WTC11 (cell line): ENCODE measurements at regions not wholly inside any gene's neighbourhood (a gene's known extent, or its start where the extent isn't known, plus 50 kb on each side); places are given as distances from the start of the nearest gene placed in this dataset.

Experiments used
- ATAC-seq: fragments of 200-7000 bp; cut with Tn5 transposase; 2 replicates; pipeline ENCODE4 v1.10.0; 2021; ENCODE audit warnings: mild to moderate bottlenecking, moderate library complexity
- CTCF ChIA-PET: fragments of 300-600 bp; sonication (Branson Sonifier 250); formaldehyde crosslinking; loops from one replicate; lab custom pipeline; 2021; ENCODE audit warnings: antibody characterized with exemption; lab: Charles Lee
- POLR2A ChIA-PET: fragments of 350-600 bp; sonication (Branson Sonifier 250); formaldehyde crosslinking; loops from one replicate; lab custom pipeline; 2021; ENCODE audit warnings: antibody characterized with exemption; lab: Charles Lee
- DNase-seq: peaks from one replicate; pipeline ENCODE4 v3.0.0; 2021; ENCODE audit warnings: low spot score
- H3K27ac Mint-ChIP-seq: 2 replicates; pipeline ENCODE4 v1.8.0; 2021; ENCODE audit warnings: mixed read lengths
- H3K27me3 Mint-ChIP-seq: 2 replicates; pipeline ENCODE4 v1.8.0; 2021; ENCODE audit warnings: low read depth, mild to moderate bottlenecking, moderate library complexity, mixed read lengths
- H3K36me3 Mint-ChIP-seq: 2 replicates; pipeline ENCODE4 v1.8.0; 2021; ENCODE audit warnings: mixed read lengths
- H3K4me1 Mint-ChIP-seq: 2 replicates; pipeline ENCODE4 v1.8.0; 2022; ENCODE audit warnings: mixed read lengths
- H3K4me3 Mint-ChIP-seq: 2 replicates; pipeline ENCODE4 v1.8.0; 2021; ENCODE audit warnings: mild to moderate bottlenecking, moderate library complexity, mixed read lengths
- H3K9me3 Mint-ChIP-seq: 2 replicates; pipeline ENCODE4 v1.8.0; 2021; ENCODE audit warnings: mixed read lengths
- ATF3 ChIP-seq: sonication (generic); formaldehyde crosslinking; conservative IDR thresholded peaks from 2 replicates; pipeline ENCODE4 v1.8.1; 2022; ENCODE audit warnings: mild to moderate bottlenecking, missing genetic modification reagents
- EMX1 ChIP-seq: fragments of 250-450 bp; sonication (Bioruptor Pico); IDR thresholded peaks from 2 replicates; pipeline ENCODE4 v1.8.0; 2021; ENCODE audit warnings: mild to moderate bottlenecking
- ESRRA ChIP-seq: sonication (generic); formaldehyde crosslinking; IDR thresholded peaks from 2 replicates; pipeline ENCODE4 v1.8.1; 2022; ENCODE audit warnings: mild to moderate bottlenecking, missing genetic modification reagents, borderline replicate concordance
- ETV6 ChIP-seq: sonication (generic); formaldehyde crosslinking; IDR thresholded peaks from 2 replicates; pipeline ENCODE4 v1.8.1; 2022; ENCODE audit warnings: mild to moderate bottlenecking, missing genetic modification reagents
- GABPB1 ChIP-seq: sonication (generic); formaldehyde crosslinking; IDR thresholded peaks from 2 replicates; pipeline ENCODE4 v1.8.1; 2023; ENCODE audit warnings: mild to moderate bottlenecking, missing genetic modification reagents
- JUN ChIP-seq: sonication (generic); formaldehyde crosslinking; IDR thresholded peaks from 2 replicates; pipeline ENCODE4 v1.8.0; 2023; ENCODE audit warnings: mild to moderate bottlenecking, missing genetic modification reagents
- MYBL2 ChIP-seq: sonication (generic); formaldehyde crosslinking; IDR thresholded peaks from 2 replicates; pipeline ENCODE4 v1.8.1; 2023; ENCODE audit warnings: mild to moderate bottlenecking, moderate library complexity, missing genetic modification reagents
- SMAD3 ChIP-seq: sonication (generic); formaldehyde crosslinking; IDR thresholded peaks from 2 replicates; pipeline ENCODE4 v1.8.0; 2022; ENCODE audit warnings: missing genetic modification reagents, mild to moderate bottlenecking, borderline replicate concordance
- SP1 ChIP-seq: sonication (generic); formaldehyde crosslinking; conservative IDR thresholded peaks from 2 replicates; pipeline ENCODE4 v1.8.1; 2022; ENCODE audit warnings: missing genetic modification reagents
- TP53 ChIP-seq: sonication (generic); formaldehyde crosslinking; IDR thresholded peaks from 2 replicates; pipeline ENCODE4 v1.8.1; 2023; ENCODE audit warnings: mild to moderate bottlenecking, missing genetic modification reagents
- USF1 ChIP-seq: sonication (generic); formaldehyde crosslinking; IDR thresholded peaks from 2 replicates; pipeline ENCODE4 v1.8.0; 2022; ENCODE audit warnings: mild to moderate bottlenecking, missing genetic modification reagents
- ZBTB43 ChIP-seq: sonication (generic); formaldehyde crosslinking; IDR thresholded peaks from 2 replicates; pipeline ENCODE4 v1.8.1; 2023; ENCODE audit warnings: mild to moderate bottlenecking, missing genetic modification reagents
- ZNF138 ChIP-seq: sonication (generic); formaldehyde crosslinking; conservative IDR thresholded peaks from 2 replicates; pipeline ENCODE4 v1.8.1; 2022; ENCODE audit warnings: mild to moderate bottlenecking, moderate library complexity, missing genetic modification reagents
- ZNF232 ChIP-seq: sonication (generic); formaldehyde crosslinking; IDR thresholded peaks from 2 replicates; pipeline ENCODE4 v1.8.0; 2022; ENCODE audit warnings: mild to moderate bottlenecking, missing genetic modification reagents
- ZNF317 ChIP-seq: sonication (generic); formaldehyde crosslinking; IDR thresholded peaks from 2 replicates; pipeline ENCODE4 v1.8.1; 2023; ENCODE audit warnings: low read depth, mild to moderate bottlenecking, moderate library complexity, missing genetic modification reagents, borderline replicate concordance
- ZNF416 ChIP-seq: fragments of 250-450 bp; sonication (Bioruptor Pico); IDR thresholded peaks from 2 replicates; pipeline ENCODE4 v1.9.0; 2021; ENCODE audit warnings: mild to moderate bottlenecking, inconsistent platforms
- ZNF532 ChIP-seq: fragments of 250-450 bp; sonication (Bioruptor Pico); IDR thresholded peaks from 2 replicates; pipeline ENCODE4 v1.9.0; 2021; ENCODE audit warnings: mild to moderate bottlenecking, borderline replicate concordance
- TF ChIP-seq, protein P1 (sequence below): sonication (generic); formaldehyde crosslinking; IDR thresholded peaks from 2 replicates; pipeline ENCODE4 v1.8.1; 2023; ENCODE audit warnings: mild to moderate bottlenecking, missing genetic modification reagents
- TF ChIP-seq, protein P2 (sequence below): sonication (generic); formaldehyde crosslinking; IDR thresholded peaks from 2 replicates; pipeline ENCODE4 v1.8.0; 2023; ENCODE audit warnings: missing genetic modification reagents, mild to moderate bottlenecking, borderline replicate concordance
- TF ChIP-seq, protein P3 (sequence below): sonication (generic); formaldehyde crosslinking; IDR thresholded peaks from 2 replicates; pipeline ENCODE4 v1.8.0; 2023; ENCODE audit warnings: missing genetic modification reagents
- TF ChIP-seq, protein P4 (sequence below): sonication (generic); formaldehyde crosslinking; IDR thresholded peaks from 2 replicates; pipeline ENCODE4 v1.8.1; 2022; ENCODE audit warnings: low read depth, mild to moderate bottlenecking, moderate library complexity, missing genetic modification reagents, borderline replicate concordance

DNA sequence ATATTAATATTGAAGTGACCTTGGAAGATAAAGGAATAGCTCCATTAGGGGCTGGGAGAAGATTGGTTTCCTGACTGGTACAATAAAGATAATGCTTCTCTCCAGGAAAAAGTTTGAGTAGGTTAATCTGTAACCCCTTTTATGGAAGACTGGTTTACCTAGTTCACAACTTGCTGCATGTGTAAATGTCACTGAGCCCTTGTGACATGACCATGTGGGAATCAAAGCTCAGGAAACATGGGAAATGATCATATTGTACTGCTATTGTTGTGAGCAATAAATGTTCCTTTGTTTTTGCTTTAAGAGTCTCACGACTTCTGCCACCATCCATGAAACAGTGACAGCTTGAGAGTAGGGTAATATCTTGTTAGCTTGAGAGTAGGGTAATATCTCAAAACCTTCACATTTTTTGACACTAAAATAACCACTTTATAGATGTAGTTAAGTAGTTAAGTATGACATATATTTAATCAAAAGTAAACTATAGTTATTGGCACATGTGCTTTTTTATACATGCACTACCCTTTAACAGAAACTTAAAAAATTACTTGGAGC lies 1338.6 kb downstream of the FSCB start (continued):
- no peak for TF ChIP-seq USF1 (CRISPR knock-in tag)

DNA sequence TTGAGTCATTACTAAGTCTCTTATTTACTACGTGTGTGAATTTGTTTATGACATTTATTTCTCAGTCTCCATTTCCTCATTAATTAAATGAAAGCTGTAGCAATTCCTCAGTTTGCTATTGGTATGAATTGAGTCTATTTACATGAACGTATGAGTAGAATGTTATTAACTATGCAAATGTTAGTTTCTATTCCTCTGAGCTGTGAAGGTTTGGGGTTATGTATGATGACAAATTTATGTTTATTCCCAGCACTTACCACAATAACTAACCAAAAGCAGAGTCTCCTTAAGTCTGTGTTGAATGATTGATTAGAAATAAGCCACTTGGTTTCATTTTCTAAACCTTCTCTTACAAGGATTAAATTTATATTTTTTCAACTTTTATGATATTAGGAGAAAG lies 1340.9 kb downstream of the FSCB start:
- Mint-ChIP-seq H3K4me1 (no peaks in the 10 kb centered on the region), H3K27me3 (no peaks in the 10 kb centered on the region), H3K9me3 (0 out of 2 replicates have a peak, but pooled peaks cover 6% of the 10 kb centered on the region), H3K4me3 (no peak overlapping the region), H3K36me3 (no peaks in the 10 kb centered on the region), H3K27ac (no peak overlapping the region)
- CTCF ChIA-PET: no interaction called here
- POLR2A ChIA-PET: no interaction called here
- DNase-seq (no peak), ATAC-seq (no peak)
- TF ChIP-seq, protein P1, sequence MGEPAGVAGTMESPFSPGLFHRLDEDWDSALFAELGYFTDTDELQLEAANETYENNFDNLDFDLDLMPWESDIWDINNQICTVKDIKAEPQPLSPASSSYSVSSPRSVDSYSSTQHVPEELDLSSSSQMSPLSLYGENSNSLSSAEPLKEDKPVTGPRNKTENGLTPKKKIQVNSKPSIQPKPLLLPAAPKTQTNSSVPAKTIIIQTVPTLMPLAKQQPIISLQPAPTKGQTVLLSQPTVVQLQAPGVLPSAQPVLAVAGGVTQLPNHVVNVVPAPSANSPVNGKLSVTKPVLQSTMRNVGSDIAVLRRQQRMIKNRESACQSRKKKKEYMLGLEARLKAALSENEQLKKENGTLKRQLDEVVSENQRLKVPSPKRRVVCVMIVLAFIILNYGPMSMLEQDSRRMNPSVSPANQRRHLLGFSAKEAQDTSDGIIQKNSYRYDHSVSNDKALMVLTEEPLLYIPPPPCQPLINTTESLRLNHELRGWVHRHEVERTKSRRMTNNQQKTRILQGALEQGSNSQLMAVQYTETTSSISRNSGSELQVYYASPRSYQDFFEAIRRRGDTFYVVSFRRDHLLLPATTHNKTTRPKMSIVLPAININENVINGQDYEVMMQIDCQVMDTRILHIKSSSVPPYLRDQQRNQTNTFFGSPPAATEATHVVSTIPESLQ (CRISPR knock-in tag): no peak
- TF ChIP-seq ATF3 (CRISPR knock-in tag) (no peak), GABPB1 (no peak), EMX1 (CRISPR knock-in tag) (no peak), ZBTB43 (CRISPR knock-in tag) (no peak), ZNF138 (CRISPR knock-in tag) (no peak), TP53 (no peak), ETV6 (no peak), MYBL2 (CRISPR knock-in tag) (no peak), ZNF317 (no peak), ESRRA (no peak), ZNF532 (CRISPR knock-in tag) (no peak), JUN (CRISPR knock-in tag) (no peak), ZNF416 (CRISPR knock-in tag) (no peak), SMAD3 (CRISPR knock-in tag) (no peak), SP1 (CRISPR knock-in tag) (no peak), ZNF232 (CRISPR knock-in tag) (no peak)
- TF ChIP-seq, protein P2, sequence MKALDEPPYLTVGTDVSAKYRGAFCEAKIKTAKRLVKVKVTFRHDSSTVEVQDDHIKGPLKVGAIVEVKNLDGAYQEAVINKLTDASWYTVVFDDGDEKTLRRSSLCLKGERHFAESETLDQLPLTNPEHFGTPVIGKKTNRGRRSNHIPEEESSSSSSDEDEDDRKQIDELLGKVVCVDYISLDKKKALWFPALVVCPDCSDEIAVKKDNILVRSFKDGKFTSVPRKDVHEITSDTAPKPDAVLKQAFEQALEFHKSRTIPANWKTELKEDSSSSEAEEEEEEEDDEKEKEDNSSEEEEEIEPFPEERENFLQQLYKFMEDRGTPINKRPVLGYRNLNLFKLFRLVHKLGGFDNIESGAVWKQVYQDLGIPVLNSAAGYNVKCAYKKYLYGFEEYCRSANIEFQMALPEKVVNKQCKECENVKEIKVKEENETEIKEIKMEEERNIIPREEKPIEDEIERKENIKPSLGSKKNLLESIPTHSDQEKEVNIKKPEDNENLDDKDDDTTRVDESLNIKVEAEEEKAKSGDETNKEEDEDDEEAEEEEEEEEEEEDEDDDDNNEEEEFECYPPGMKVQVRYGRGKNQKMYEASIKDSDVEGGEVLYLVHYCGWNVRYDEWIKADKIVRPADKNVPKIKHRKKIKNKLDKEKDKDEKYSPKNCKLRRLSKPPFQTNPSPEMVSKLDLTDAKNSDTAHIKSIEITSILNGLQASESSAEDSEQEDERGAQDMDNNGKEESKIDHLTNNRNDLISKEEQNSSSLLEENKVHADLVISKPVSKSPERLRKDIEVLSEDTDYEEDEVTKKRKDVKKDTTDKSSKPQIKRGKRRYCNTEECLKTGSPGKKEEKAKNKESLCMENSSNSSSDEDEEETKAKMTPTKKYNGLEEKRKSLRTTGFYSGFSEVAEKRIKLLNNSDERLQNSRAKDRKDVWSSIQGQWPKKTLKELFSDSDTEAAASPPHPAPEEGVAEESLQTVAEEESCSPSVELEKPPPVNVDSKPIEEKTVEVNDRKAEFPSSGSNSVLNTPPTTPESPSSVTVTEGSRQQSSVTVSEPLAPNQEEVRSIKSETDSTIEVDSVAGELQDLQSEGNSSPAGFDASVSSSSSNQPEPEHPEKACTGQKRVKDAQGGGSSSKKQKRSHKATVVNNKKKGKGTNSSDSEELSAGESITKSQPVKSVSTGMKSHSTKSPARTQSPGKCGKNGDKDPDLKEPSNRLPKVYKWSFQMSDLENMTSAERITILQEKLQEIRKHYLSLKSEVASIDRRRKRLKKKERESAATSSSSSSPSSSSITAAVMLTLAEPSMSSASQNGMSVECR: no peak
- TF ChIP-seq, protein P3, sequence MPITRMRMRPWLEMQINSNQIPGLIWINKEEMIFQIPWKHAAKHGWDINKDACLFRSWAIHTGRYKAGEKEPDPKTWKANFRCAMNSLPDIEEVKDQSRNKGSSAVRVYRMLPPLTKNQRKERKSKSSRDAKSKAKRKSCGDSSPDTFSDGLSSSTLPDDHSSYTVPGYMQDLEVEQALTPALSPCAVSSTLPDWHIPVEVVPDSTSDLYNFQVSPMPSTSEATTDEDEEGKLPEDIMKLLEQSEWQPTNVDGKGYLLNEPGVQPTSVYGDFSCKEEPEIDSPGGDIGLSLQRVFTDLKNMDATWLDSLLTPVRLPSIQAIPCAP (CRISPR knock-in tag): no peak
- TF ChIP-seq, protein P4, sequence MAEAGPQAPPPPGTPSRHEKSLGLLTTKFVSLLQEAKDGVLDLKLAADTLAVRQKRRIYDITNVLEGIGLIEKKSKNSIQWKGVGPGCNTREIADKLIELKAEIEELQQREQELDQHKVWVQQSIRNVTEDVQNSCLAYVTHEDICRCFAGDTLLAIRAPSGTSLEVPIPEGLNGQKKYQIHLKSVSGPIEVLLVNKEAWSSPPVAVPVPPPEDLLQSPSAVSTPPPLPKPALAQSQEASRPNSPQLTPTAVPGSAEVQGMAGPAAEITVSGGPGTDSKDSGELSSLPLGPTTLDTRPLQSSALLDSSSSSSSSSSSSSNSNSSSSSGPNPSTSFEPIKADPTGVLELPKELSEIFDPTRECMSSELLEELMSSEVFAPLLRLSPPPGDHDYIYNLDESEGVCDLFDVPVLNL (CRISPR knock-in tag): no peak
